Transverse colon (tissue), 4 donors: ENCODE measurements at regions not wholly inside any gene's neighbourhood (a gene's known extent, or its start where the extent isn't known, plus 50 kb on each side); places are given as distances from the start of the nearest gene placed in this dataset.

Source experiments
- DNase-seq: peaks from one replicate; pipeline ENCODE4 v3.0.0-alpha.2; 2019
- H3K27ac ChIP-seq, 4 donors: fragments of 200-600 bp; sonication (generic); 2 replicates each; pipeline ENCODE4 v1.5.1; 2016 to 2018; ENCODE audit warnings: inconsistent platforms in 4 of 4
- H3K27me3 ChIP-seq: fragments of 200-600 bp; sonication (generic); 2 replicates; pipeline ENCODE4 v1.5.1; 2017; ENCODE audit warnings: inconsistent platforms
- H3K36me3 ChIP-seq, 4 donors: fragments of 200-600 bp; sonication (generic); 2 replicates each; pipeline ENCODE4 v1.5.1; 2017 to 2019; ENCODE audit warnings: inconsistent platforms in 4 of 4
- H3K4me1 ChIP-seq, 4 donors: fragments of 200-600 bp; sonication (generic); 2 replicates each; pipeline ENCODE4 v1.5.1; 2017 to 2020; ENCODE audit warnings: inconsistent platforms in 4 of 4
- H3K4me3 ChIP-seq, 4 donors: fragments of 200-600 bp; sonication (generic); 1 replicate in 1 of 4; 2 replicates in 3 of 4; pipeline versions ENCODE4 v1.5.1 to v1.6.1; 2017 to 2019; ENCODE audit warnings: inconsistent platforms in 4 of 4
- H3K9me3 ChIP-seq, 2 donors: fragments of 200-600 bp; sonication (generic); 2 replicates each; pipeline ENCODE4 v1.5.1; 2017 to 2019; ENCODE audit warnings: inconsistent platforms in 2 of 2
- CTCF ChIP-seq, 5 experiments: fragments of 200-600 bp in 3 of 5; fragments of 450-650 bp in 2 of 5; sonication (generic) in 3 of 5; IDR thresholded peaks; 1 replicate in 2 of 5; 2 replicates in 3 of 5; pipeline ENCODE4 v1.5.1; 2016 to 2017; ENCODE audit warnings: antibody characterized with exemption in 5 of 5, inconsistent platforms in 3 of 5, mild to moderate bottlenecking in 2 of 5, moderate library complexity in 1 of 5
- EP300 ChIP-seq: sonication (generic); formaldehyde crosslinking; IDR thresholded peaks from one replicate; pipeline ENCODE4 v1.6.1; 2017; ENCODE audit warnings: antibody characterized with exemption, low read depth
- POLR2A ChIP-seq: fragments of 450-650 bp; IDR thresholded peaks from one replicate; pipeline ENCODE4 v1.6.1; 2016; ENCODE audit warnings: antibody characterized with exemption, mild to moderate bottlenecking, moderate library complexity
- POLR2AphosphoS5 ChIP-seq, 3 donors: sonication (generic); formaldehyde crosslinking; IDR thresholded peaks; one replicate each; pipeline ENCODE4 v1.6.1; 2016; ENCODE audit warnings: antibody characterized with exemption in 3 of 3
- WGBS, 2 donors: methylation state at CpG; one replicate each; pipeline ENCODE4 v1.1.5; 2018; ENCODE audit warnings: low coverage in 1 of 2; 5-methylcytosine and 5-hydroxymethylcytosine counted together
- in situ Hi-C, 4 donors: fragments of 200-750 bp; cut with MboI; loops; one replicate each; pipeline versions ENCODE4 v1.15.0 to v1.15.1; 2017; ENCODE audit warnings: low sequenced_read_pairs in 3 of 4, low pct_ligation_motif_present in 1 of 4, low pct_unique_long_range_greater_than_20kb in 1 of 4
- intact Hi-C: fragments of 100-400 bp; cut with DNase I; formaldehyde crosslinking; loops from one replicate; pipeline ENCODE4 v1.15.1; 2023; ENCODE audit warnings: low total_unique reads

- no peak for TF ChIP-seq POLR2A
- TF ChIP-seq POLR2AphosphoS5 (IDR thresholded peaks at IDR 0.05): no peak
- TF ChIP-seq EP300: no peak
- TF ChIP-seq CTCF (IDR thresholded peaks at IDR 0.05): no peak
- Histone ChIP-seq H3K36me3 (no peaks in the 10 kb centered on the region), H3K9me3 (no peaks in the 10 kb centered on the region), H3K27ac (peak overlapping the region; percentile 48 to 57 (median 53)), H3K4me1 (peaks cover 0 to 4% (median 0%) of the 10 kb centered on the region in 4 donors), H3K4me3 (no peak overlapping the region), H3K27me3 (no peaks in the 10 kb centered on the region)
- in situ Hi-C loops (no loop called here), intact Hi-C loops (no loop called here)
- WGBS, 2 donors: 56 to 60% methylated on average over 6 of the region's 6 CpGs
- DNase-seq: no peak
These were observed 303.5 kb downstream of the SPRY1 start for GRCh38 chr4:123699880-123700771.

- intact Hi-C loops: no loop called here
- DNase-seq: no peak
- Histone ChIP-seq H3K36me3 (no peaks in the 10 kb centered on the region), H3K4me3 (no peak overlapping the region), H3K27ac (peak overlapping the region in 2 of 4 donors; percentile 48 to 53), H3K4me1 (peaks cover 0 to 4% (median 0%) of the 10 kb centered on the region in 4 donors), H3K9me3 (no peaks in the 10 kb centered on the region), H3K27me3 (no peaks in the 10 kb centered on the region)
- in situ Hi-C loops: no loop called here
- TF ChIP-seq EP300: no peak
- no peak for TF ChIP-seq CTCF (IDR thresholded peaks at IDR 0.05)
- TF ChIP-seq POLR2AphosphoS5 (IDR thresholded peaks at IDR 0.05): no peak
- TF ChIP-seq POLR2A: no peak
- 89% methylated on average over 1 of the region's 1 CpG for WGBS, 2 donors
These were observed 304.6 kb downstream of the SPRY1 start for GRCh38 chr4:123701131-123701575.

DNA sequence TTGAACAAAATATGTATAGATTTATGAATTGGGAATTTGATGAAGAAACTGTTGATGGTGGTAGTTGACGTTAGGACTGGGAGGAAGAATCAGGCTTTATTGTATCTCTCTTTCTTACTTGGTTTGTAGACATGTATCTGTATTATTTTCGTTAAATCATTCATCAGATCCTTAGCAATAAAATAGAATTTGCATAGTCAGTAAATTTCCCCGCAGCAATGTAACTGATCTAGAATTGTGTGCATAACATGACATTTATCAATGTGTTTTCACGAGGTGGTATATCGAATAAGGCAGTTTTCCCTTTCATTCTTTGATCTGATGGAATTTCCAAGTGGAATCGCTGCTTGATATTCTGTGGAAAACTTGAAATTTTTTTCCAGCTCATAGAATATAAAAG is 308.8 kb downstream of the SPRY1 start:
- H3K4me1 ChIP-seq: no peaks in the 10 kb centered on the region
- H3K36me3 ChIP-seq: no peaks in the 10 kb centered on the region
- in situ Hi-C loops (no loop called here), intact Hi-C loops (no loop called here)
- DNase-seq: no peak
- no peak overlapping the region for H3K27ac ChIP-seq
- TF ChIP-seq POLR2AphosphoS5 (IDR thresholded peaks at IDR 0.05): no peak
- TF ChIP-seq CTCF (IDR thresholded peaks at IDR 0.05): no peak
- no peak for TF ChIP-seq POLR2A
- TF ChIP-seq EP300: no peak
- no peak overlapping the region for H3K4me3 ChIP-seq
- H3K27me3 ChIP-seq: no peaks in the 10 kb centered on the region
- no peaks in the 10 kb centered on the region for H3K9me3 ChIP-seq
- WGBS, 2 donors: 73 to 76% methylated on average over 6 of the region's 6 CpGs

DNA sequence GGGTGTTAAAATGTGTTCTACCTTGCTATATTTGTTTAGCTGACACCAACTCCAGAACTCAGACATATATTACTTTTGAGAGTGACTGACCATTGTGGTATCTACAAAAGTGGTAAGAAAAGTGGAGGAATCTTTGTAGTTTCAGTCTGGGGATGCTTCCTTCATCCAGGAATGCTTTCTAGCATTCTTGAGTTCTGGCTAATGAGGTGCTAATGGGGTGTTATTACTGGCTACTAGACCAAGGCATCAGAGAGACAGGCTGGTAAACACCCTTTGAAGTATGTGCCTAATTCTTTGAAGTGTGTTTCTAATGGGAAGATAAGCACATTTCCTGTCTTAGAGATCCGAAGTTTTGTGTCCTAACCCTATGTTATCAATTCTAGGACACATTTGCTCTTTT is 310.4 kb downstream of the SPRY1 start:
- intact Hi-C loops (no loop called here), in situ Hi-C loops (no loop called here)
- no peak overlapping the region for H3K27ac ChIP-seq
- H3K9me3 ChIP-seq: no peaks in the 10 kb centered on the region
- no peak for TF ChIP-seq POLR2AphosphoS5 (IDR thresholded peaks at IDR 0.05)
- no peak for TF ChIP-seq CTCF (IDR thresholded peaks at IDR 0.05)
- no peak for TF ChIP-seq POLR2A
- TF ChIP-seq EP300: no peak
- DNase-seq: no peak
- H3K27me3 ChIP-seq: no peaks in the 10 kb centered on the region
- no peak overlapping the region for H3K4me3 ChIP-seq
- 50 to 78% methylated on average over 1 of the region's 1 CpG for WGBS, 2 donors
- no peaks in the 10 kb centered on the region for H3K4me1 ChIP-seq
- H3K36me3 ChIP-seq: no peaks in the 10 kb centered on the region
